B cell (primary cell): ENCODE measurements at regions not wholly inside any gene's neighbourhood (a gene's known extent, or its start where the extent isn't known, plus 50 kb on each side); places are given as distances from the start of the nearest gene placed in this dataset.

Experiments
- CTCF ChIP-seq: fragments of 200-600 bp; IDR thresholded peaks from one replicate; pipeline ENCODE4 v1.8.0; 2022; ENCODE audit warnings: antibody characterized with exemption, mild to moderate bottlenecking
- EZH2 ChIP-seq: IDR thresholded peaks from 2 replicates; pipeline ENCODE4 v1.6.1; 2012; ENCODE audit warnings: borderline replicate concordance, low read depth, mild to moderate bottlenecking, moderate library complexity, low read length; ENCODE audit not compliant: insufficient read depth, poor library complexity, severe bottlenecking

GRCh38 chr1:80799457-80799856, 1001.3 kb upstream of the ADGRL2 start:
- no peak for TF ChIP-seq CTCF
- TF ChIP-seq EZH2: no peak
